ENCODE measurements at regions not wholly inside any gene's neighbourhood (a gene's known extent, or its start where the extent isn't known, plus 50 kb on each side); places are given as distances from the start of the nearest gene placed in this dataset.
"Not testable (repeated sequence)": the region's sequence is repeated elsewhere in the genome, so short reads cannot be mapped to it uniquely, and the experiment has no call there.

- DNase-seq: no peak
These were observed 431.1 kb downstream of the LRRIQ3 start for GRCh38 chr1:73766786-73767348.

- no peak for DNase-seq
These were observed 432.3 kb downstream of the LRRIQ3 start for GRCh38 chr1:73765551-73766233.

DNA sequence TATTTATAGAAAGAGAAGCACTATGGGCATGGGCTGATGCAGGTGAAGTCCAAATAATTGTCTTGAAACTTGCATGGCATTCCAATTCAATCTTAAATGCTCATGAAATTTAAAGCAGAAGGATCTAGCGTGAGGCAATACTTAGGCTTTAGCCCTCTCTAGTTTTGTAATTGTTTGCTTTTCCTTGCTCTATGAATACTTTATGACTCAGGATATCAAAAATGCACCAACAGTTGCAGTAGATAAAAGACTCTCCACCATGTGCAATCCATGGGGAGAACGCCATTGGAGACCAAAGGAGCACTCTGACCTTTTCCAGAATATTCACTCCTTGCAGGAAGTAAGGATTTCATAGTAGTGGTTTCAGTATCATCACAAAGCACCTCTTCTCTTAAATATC, 436.4 kb downstream of the LRRIQ3 start:
- no peak for DNase-seq

DNA sequence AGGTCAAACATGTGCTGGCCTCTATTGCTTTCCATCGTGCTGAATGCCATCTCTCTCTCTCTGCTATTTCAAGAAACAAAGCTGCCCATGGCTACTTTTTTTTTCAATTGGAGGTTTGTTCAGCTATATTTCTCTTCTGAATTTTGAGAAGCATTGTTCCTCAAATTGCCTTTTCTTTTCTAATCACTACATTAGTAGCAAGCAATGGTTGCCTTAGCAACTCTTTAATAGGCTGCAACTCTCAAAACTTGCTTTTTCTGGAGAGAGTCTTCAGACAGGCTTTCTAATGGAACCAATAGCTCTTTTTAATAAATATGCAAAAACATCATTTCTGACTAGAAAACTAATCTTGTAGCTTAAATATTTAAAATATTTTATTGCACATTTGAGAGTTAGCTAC, 439.0 kb downstream of the LRRIQ3 start:
- DNase-seq: no peak

- DNase-seq: no peak
These were observed 441.2 kb downstream of the LRRIQ3 start for GRCh38 chr1:73756817-73757216.

GRCh38 chr1:73755649-73756048, 442.3 kb downstream of the LRRIQ3 start:
- no peak for DNase-seq

- DNase-seq: no peak
These were observed 448.0 kb downstream of the LRRIQ3 start for GRCh38 chr1:73749996-73750395.

DNA sequence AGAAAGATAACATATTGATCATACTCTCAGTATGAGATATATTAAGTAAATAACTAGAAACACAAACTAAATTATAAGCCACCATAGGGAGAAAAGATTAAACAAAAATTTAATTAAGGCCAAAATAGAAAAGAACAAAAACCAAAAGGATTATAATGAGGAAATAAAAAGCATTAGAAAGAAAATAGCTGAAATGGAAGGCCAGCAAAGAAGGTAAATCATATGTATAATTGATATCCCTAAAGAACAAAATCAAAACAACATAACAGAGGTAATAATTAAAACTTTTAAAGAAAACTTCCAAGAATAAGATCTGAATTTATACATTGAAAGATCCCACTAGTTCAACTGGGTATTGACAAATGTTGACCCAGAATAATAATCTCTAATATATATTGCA, 453.0 kb downstream of the LRRIQ3 start:
- no peak for DNase-seq

GRCh38 chr1:73736125-73736524, 461.9 kb downstream of the LRRIQ3 start:
- no peak for DNase-seq

GRCh38 chr1:73727036-73727435, 470.9 kb downstream of the LRRIQ3 start:
- no peak for DNase-seq

DNA sequence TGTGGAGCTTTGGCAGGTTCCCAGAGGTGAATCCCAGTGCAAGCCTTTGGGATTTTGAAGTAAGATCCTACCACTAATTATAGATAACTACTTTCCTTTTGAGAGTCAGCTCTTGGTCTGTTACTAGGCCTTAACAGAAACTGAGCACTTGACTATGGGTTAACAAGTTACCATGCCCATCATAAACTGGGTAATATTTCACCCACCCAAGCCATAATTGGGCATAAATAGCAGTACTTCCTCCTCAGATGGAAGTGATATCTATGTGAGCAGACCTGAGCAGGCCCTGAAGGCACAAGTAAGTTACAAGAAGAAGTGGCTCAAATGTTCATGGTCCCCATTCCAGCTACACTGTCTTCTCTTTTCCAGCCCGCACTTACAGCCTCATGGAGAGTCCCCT, 475.9 kb downstream of the LRRIQ3 start:
- no peak for DNase-seq

DNA sequence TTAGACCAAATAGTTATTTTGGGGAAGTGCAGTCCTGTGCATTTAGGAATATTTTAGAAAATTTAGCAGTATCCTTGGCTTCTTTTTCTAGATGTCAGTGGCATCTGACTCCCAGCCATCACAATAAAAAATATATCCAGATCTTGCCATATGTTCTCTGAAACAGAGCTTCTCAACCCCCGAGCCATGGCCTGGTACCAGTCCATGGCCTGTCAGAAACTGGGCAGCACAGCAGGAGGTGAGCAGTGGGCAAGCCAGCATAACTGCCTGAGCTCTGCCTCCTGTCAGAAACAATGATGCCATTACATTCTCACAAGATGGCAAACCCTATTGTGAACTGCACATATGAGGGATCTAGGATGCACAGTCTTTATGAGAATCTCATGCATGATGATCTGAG, 480.0 kb downstream of the LRRIQ3 start:
- DNase-seq: no peak

DNA sequence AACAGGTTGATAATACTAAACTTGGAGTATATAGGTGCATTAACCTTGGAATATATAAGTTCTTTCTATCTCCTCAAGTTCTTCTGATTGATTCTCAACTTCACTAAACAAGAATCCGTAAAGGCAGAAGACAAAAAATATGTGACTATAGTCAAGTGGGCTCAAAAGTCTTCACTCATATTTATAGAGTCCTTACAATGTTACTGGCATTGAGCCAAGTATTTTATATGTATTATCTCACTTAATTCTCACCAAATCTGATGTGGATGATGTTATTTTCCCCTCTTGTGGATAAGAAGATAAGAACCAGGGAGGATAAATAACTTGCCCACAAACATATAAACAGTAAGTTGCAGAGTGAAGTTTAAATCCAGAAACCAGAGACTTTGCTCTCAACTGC, 486.9 kb downstream of the LRRIQ3 start:
- DNase-seq: no peak

GRCh38 chr1:73701826-73702225, 496.1 kb downstream of the LRRIQ3 start:
- no peak for DNase-seq

DNA sequence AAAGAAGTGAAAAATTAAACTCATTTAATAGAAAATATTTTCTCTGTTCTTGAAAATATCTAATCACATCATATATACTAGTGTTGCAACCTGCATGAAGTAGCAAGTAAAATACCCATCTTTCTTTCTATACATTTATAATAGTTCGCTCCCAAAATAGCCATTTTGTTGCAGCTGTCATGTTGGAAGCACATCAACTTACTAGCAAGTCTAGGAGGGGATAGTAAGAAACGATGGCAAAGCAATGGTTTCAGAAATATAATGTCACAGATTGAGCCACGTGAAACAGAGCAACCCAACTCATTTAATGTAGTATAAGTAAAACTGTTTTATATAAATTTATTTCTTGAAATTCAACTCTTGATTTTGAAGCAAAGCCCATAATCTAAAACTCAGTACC, 521.8 kb downstream of the LRRIQ3 start:
- no peak for DNase-seq

GRCh38 chr1:73674945-73675561, 522.9 kb downstream of the LRRIQ3 start:
- DNase-seq: no peak

- DNase-seq: no peak
These were observed 524.0 kb downstream of the LRRIQ3 start for GRCh38 chr1:73673971-73674370.

GRCh38 chr1:73671530-73671929, 526.4 kb downstream of the LRRIQ3 start:
- DNase-seq: no peak

- DNase-seq: not testable (repeated sequence)
These were observed 530.0 kb downstream of the LRRIQ3 start for GRCh38 chr1:73667959-73668358.

GRCh38 chr1:73662526-73662925, 535.5 kb downstream of the LRRIQ3 start:
- DNase-seq: no peak

DNA sequence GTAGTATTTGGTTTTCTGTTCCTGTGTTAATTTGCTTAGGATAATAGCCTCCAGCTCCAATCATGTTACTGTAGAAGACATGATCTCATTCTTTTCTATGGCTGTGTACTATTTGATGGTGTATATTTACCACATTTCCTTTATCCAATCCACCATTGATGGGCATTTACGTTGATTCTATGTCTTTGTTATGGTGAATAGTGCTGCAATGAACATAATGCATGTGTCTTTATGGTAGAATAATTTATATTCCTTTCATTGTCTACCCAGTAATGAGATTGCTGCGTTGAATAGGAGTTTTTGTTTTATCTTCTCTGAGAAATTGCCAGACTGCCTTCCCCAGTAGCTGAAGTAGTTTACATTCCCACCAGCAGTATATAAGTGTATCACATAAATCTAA, 538.8 kb downstream of the LRRIQ3 start:
- DNase-seq: no peak

- no peak for DNase-seq
These were observed 543.3 kb downstream of the LRRIQ3 start for GRCh38 chr1:73654714-73655113.

- DNase-seq: no peak
These were observed 553.8 kb downstream of the LRRIQ3 start for GRCh38 chr1:73644198-73644597.

DNA sequence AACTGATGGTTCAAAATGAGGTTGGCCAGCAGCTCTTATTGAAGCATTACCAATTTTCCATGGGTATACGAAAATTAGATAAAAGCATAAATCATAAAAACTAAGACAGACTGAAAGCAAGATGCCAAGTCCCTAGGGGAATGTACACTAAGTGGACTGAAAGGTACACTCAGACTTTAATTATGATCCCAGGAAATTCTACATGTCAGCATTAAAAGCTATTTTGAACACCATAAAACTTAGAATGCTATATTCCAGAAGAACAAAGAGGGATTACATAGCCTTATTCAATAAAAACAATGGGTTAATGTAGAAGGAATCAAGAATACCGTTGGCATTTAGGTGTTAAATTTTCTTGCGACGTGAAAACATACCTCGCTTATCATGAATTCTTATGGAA, 558.5 kb downstream of the LRRIQ3 start:
- DNase-seq: no peak

- no peak for DNase-seq
These were observed 560.7 kb downstream of the LRRIQ3 start for GRCh38 chr1:73637264-73637663.

Measured in SIG-M5 (cell line).